ENCODE measurements at regions not wholly inside any gene's neighbourhood (a gene's known extent, or its start where the extent isn't known, plus 50 kb on each side); places are given as distances from the start of the nearest gene placed in this dataset.

DNA sequence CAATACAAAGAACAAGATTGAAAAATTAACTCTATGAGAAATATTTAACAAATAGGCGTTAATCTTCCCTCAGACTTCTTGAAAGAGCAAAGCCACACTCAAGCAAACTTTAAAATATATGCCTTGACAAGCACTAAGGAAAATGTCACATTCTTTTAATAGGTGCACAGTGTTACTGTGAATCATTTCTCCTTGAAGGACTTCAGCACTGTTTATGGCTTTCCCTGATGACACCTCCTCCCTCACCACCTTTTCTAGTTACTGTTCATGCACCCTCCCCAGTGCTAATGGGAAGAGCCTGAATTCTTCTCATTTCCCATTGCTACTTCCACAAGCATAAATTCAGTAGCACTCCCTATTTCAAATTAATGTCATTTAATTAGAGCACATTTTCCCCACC lies 299.5 kb upstream of the RRP15 start:
- TF ChIP-seq, protein P1, sequence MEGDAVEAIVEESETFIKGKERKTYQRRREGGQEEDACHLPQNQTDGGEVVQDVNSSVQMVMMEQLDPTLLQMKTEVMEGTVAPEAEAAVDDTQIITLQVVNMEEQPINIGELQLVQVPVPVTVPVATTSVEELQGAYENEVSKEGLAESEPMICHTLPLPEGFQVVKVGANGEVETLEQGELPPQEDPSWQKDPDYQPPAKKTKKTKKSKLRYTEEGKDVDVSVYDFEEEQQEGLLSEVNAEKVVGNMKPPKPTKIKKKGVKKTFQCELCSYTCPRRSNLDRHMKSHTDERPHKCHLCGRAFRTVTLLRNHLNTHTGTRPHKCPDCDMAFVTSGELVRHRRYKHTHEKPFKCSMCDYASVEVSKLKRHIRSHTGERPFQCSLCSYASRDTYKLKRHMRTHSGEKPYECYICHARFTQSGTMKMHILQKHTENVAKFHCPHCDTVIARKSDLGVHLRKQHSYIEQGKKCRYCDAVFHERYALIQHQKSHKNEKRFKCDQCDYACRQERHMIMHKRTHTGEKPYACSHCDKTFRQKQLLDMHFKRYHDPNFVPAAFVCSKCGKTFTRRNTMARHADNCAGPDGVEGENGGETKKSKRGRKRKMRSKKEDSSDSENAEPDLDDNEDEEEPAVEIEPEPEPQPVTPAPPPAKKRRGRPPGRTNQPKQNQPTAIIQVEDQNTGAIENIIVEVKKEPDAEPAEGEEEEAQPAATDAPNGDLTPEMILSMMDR (IDR thresholded peaks at IDR 0.05; ENCODE audit: insufficient read depth, low read length) = no peak
- no peak for TF ChIP-seq POLR2AphosphoS5 (IDR thresholded peaks at IDR 0.05; ENCODE audit: low read depth)
- TF ChIP-seq SPI1 (IDR thresholded peaks at IDR 0.05; ENCODE audit: borderline replicate concordance, low read depth) = no peak
- TF ChIP-seq GABPA (IDR thresholded peaks at IDR 0.05; ENCODE audit: low read depth) = no peak
- TF ChIP-seq, protein P2, sequence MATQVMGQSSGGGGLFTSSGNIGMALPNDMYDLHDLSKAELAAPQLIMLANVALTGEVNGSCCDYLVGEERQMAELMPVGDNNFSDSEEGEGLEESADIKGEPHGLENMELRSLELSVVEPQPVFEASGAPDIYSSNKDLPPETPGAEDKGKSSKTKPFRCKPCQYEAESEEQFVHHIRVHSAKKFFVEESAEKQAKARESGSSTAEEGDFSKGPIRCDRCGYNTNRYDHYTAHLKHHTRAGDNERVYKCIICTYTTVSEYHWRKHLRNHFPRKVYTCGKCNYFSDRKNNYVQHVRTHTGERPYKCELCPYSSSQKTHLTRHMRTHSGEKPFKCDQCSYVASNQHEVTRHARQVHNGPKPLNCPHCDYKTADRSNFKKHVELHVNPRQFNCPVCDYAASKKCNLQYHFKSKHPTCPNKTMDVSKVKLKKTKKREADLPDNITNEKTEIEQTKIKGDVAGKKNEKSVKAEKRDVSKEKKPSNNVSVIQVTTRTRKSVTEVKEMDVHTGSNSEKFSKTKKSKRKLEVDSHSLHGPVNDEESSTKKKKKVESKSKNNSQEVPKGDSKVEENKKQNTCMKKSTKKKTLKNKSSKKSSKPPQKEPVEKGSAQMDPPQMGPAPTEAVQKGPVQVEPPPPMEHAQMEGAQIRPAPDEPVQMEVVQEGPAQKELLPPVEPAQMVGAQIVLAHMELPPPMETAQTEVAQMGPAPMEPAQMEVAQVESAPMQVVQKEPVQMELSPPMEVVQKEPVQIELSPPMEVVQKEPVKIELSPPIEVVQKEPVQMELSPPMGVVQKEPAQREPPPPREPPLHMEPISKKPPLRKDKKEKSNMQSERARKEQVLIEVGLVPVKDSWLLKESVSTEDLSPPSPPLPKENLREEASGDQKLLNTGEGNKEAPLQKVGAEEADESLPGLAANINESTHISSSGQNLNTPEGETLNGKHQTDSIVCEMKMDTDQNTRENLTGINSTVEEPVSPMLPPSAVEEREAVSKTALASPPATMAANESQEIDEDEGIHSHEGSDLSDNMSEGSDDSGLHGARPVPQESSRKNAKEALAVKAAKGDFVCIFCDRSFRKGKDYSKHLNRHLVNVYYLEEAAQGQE (IDR thresholded peaks at IDR 0.05; ENCODE audit: insufficient replicate concordance, low read depth) = no peak
